ENCODE measurements at regions not wholly inside any gene's neighbourhood (a gene's known extent, or its start where the extent isn't known, plus 50 kb on each side); places are given as distances from the start of the nearest gene placed in this dataset.

DNA sequence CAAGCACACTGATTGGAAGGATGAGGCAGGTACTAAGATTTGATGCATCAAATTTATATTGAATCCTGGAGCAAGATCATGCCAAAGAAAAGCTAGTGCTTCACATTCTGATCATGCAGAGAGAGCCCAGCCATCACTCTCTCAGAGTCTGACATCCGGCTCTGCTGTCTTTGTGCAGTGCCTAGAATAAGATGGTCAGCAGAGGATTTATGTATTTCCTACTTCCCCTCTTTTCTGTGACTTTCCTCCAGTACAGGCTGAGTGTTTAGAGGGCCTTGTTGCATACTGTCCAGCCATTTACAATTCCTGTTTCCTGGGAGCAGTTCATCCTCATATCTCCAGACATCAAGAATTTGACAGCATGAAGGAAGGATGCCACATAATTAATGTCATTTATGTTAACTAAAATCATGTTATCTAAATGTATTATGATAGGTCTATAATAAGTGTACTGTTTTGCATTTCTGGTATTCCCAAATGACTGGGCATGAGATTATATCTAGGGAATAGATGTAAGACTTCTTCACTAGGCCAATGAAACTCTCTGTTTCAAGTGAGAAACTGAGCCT, 167.6 kb downstream of the EPM2A start:
- TF ChIP-seq POLR2A (IDR thresholded peaks at IDR 0.05) (no peak), POLR2AphosphoS5 (IDR thresholded peaks at IDR 0.05) (no peak), EP300 (IDR thresholded peaks at IDR 0.05) (no peak)
- TF ChIP-seq, protein P1, sequence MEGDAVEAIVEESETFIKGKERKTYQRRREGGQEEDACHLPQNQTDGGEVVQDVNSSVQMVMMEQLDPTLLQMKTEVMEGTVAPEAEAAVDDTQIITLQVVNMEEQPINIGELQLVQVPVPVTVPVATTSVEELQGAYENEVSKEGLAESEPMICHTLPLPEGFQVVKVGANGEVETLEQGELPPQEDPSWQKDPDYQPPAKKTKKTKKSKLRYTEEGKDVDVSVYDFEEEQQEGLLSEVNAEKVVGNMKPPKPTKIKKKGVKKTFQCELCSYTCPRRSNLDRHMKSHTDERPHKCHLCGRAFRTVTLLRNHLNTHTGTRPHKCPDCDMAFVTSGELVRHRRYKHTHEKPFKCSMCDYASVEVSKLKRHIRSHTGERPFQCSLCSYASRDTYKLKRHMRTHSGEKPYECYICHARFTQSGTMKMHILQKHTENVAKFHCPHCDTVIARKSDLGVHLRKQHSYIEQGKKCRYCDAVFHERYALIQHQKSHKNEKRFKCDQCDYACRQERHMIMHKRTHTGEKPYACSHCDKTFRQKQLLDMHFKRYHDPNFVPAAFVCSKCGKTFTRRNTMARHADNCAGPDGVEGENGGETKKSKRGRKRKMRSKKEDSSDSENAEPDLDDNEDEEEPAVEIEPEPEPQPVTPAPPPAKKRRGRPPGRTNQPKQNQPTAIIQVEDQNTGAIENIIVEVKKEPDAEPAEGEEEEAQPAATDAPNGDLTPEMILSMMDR (IDR thresholded peaks at IDR 0.05) = no peak
